ENCODE measurements at regions not wholly inside any gene's neighbourhood (a gene's known extent, or its start where the extent isn't known, plus 50 kb on each side); places are given as distances from the start of the nearest gene placed in this dataset.

DNA sequence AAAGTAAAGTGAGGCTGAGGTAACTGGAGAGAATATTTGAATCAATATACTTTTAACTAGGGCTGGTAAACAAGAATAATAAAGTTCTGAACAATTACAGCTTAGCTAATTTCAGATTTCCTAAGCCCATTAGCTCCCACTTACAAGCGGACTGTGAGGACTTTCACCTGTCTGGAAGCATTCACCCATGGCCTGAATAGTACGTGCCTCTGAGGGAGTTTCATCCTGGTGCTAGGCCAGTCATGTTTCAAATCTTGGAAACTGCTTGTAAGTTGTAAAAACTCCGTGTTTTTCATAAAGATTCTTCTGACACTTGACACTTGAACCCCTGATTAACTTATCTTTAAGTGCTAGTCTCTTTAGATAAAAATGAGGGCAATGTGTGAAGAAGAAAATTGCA is 975.2 kb upstream of the GHITM start:
- DNase-seq (ENCODE audit: low read depth) = no peak

DNA sequence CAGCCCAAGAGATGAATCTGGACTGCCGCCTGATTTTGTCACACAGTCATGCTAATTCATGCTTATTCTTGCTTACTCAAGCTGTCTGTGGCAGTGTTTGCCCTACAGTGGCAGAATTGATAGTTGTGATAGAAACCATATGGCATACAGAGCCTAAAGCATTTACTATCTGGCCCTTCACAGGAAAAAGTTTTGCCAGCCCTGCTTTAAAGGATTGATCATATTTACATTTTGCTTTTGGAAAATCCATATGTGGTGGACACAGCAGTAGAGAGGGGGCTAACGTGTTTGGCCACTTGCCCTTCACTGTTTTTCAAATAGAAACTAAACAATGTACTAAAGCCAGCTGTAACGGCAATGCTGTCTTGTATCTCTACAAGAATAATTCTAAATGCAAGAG is 974.0 kb upstream of the GHITM start:
- DNase-seq (ENCODE audit: low read depth) = no peak

DNA sequence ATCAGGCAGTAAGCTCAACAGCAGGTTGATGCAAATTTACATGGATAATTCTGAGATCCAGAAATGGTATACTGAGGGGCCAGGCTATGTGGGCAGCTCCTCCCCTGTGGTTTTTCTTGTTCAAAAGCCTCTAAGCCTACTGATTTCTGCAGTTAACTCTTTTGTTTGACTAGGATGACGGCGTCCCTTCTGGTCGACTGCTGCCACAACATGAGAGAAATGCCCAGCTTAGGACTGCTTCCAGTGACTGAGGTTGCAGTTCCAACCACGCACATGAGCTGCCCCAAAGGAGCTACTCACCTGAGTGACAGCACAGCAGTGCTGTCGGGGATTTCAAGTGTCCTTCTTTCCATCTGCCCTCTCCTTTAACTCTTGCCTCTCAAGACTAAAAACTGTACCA is 973.0 kb upstream of the GHITM start:
- DNase-seq (ENCODE audit: low read depth) = no peak

DNA sequence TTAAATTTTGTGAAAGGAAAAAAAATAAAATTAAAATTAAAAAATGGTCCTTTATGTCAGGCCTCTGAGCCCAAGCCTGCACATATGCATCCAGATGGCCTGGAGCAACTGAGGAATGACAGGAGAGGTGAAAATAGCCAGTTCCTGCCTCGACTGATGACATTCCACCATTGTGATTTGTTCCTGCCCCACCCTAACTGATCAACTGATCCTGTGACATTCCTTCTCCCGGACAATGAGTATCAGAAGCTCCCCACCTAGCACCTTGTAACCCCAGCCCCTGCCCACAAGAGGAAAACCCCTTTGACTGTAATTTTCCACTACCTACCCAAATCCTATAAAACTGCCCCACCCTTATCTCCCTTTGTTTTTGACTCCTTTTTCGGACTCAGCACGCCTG is 972.2 kb upstream of the GHITM start:
- DNase-seq (ENCODE audit: low read depth) = no peak

DNA sequence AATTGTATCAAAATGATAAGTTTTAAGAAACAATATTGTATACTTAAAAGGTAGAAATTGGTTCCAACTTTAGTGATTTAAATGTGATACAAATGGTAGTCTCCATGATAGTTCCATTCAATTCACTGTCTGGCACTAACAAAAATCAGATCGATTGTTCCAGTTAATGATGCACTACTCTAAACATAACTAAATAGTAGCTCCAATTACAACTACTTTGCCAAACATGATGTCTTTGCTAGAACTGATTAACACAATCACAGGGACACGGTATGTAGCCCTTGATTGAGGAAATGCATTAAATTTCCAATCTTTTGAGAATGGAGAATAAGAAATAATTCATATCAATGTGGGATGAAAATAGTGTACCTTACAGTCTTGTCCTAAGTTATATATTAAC is 962.4 kb upstream of the GHITM start:
- DNase-seq (ENCODE audit: low read depth) = no peak

DNA sequence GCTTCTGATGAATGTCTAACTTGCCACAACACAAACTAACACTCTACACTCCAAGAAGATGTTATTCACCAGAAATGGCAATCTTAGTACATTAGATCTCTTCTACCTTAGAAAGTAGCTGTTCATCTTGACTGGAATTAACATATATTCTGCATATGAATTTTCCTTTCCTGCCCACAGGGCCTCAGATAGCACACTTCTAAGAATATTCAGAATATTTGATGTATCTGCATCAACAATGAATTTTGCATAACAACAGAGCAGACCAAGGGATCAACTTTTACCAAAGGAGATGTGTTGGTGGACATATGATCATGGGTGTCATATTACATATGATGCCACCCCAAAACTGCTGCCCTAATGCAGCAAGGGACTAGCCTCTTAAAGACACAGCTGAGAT is 960.8 kb upstream of the GHITM start:
- no peak for DNase-seq (ENCODE audit: low read depth)

DNA sequence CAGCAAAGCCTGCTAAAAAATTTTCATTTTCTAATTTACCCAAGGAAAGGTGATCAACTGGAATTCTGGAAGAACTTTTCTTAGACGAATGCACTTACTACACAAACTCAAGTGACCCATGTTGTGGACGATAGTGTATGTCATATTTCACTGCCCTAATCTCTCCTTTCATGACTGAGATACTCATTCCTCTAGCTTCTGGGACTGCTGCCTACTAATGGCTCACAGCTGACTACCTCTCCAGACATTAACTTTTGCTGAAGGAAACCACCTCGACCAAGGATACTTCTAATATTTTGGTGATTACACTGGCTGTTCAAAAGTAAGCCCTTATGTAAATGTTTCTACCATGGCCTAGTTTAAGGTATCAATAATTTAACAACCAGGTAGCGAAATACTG is 959.9 kb upstream of the GHITM start:
- no peak for DNase-seq (ENCODE audit: low read depth)

DNA sequence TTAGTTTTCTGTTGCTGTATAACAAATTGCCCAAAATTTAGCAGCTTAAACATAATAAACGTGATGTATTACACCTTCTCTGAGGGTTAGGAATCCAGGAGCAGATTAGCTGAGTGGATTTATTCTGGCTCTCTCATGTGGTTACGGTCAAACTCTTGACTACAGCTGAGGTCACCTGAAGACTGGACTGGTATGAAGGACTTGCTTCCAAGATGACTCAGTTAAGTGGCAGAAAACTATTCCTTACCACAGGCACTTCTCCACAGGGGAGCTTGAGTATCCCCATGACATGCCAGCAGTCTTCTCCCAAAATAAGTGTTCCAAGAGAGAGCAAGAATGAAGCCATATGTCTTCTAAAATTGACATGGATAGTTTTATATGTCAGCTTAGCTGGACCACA is 957.2 kb upstream of the GHITM start:
- DNase-seq (ENCODE audit: low read depth) = no peak

DNA sequence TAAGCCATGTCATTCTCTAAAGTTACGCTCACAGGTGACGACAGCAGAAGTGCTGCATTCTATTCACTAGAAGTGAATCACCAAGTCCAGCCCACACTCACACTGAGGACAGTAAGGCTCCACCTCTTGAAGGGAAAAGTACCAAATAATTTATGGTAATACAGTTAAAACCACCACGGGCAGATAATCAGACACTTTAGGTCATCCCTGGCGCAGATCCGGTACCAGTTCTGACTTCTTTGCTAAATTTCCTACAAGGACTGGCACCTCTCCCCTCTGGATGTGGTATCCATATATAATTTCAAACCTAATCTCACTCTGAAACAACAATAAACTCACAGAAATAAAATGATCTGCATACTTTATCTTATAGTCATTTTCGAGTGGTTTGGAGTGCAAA is 954.7 kb upstream of the GHITM start:
- DNase-seq (ENCODE audit: low read depth) = no peak

DNA sequence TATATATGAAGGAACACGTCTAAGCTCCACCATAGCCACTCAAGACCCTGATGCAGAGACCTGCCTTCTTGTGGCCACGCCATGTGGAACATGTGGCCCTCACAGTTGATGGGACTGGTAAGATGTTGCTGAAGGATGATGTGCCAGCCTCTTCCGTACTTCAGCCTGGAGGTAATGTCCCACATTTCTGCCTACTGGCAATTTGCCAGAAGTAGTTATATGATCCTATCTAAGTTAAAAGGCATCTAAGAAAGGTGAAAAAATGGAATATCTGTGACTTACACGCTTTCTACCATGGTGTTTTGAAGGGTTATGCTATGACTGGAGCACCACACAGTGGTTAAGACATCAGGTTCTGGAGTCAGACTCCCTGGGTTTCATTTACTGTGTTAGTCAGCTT is 948.7 kb upstream of the GHITM start:
- no peak for DNase-seq (ENCODE audit: low read depth)

DNA sequence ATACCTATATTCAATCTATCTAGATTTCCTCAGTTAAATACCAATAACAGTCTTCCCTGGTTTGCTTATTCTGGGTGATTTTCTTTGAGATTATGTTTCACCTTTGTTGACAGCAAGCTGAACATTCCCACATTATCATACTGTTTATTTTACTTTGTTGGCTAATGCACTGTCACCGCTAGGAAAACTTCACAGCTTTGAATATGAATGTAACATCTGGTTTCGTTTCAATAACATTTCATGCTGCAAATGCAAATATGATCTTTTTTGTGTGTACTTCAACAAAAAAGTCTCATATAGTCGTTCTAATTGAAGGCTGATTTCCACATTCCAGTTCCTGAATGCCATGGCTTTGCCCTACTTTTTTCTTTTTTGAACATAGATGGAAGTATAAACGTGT is 946.3 kb upstream of the GHITM start:
- no peak for DNase-seq (ENCODE audit: low read depth)

DNA sequence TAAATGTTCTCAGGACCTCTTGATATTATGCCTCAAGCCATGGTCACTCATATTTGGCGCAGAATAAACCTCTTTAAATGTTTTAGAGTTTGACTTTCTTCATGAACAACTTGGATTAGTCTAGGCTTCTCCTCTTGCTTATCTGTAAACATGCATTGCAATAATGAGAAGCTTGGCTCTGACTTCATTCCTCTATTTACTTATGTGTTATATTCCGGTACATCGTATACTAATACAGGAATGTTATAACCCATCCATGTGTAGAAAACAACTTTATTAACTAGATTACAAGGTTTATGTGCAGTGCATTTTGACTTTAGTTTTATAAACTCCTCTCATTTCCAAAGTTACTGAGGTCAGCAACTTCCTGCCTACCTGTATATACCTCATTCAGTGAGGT is 944.3 kb upstream of the GHITM start:
- DNase-seq (ENCODE audit: low read depth) = no peak

DNA sequence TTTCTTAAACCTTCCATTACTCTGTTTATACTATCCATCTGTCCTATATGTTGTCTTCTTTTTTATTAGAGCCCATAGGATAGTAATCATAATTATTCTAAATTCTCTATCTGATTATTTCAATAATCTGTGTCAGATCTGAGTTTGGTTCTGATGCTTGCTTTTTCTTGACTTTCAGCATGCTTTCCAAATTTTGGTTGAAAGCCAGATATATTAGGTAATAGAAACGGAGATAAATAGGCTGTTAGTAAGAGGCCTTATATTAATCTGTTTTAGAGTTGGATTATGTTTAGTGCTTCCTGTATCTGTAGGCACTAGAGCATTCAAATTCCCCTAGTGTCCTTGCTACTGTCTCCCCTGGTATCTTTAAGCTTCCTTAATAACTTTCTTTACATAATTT is 939.9 kb upstream of the GHITM start:
- no peak for DNase-seq (ENCODE audit: low read depth)

DNA sequence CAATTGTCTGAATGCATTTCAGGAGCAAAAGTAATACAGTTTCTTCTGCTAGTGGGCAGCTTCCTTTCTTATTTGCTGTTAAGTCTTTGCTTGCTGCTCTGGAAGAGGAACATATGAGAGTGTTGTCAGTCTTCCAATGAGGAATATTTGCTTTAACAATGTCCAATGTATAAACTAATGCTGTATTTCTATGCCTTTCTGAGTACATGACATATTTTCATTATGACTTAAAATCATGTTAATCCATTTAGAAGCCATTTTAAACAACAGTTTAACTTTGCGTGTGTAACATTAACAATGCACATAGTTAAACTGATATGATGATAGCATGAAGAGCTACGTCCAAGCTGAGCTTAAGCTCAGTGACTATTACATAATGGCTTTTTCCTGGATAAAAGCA is 933.4 kb upstream of the GHITM start:
- no peak for DNase-seq (ENCODE audit: low read depth)

DNA sequence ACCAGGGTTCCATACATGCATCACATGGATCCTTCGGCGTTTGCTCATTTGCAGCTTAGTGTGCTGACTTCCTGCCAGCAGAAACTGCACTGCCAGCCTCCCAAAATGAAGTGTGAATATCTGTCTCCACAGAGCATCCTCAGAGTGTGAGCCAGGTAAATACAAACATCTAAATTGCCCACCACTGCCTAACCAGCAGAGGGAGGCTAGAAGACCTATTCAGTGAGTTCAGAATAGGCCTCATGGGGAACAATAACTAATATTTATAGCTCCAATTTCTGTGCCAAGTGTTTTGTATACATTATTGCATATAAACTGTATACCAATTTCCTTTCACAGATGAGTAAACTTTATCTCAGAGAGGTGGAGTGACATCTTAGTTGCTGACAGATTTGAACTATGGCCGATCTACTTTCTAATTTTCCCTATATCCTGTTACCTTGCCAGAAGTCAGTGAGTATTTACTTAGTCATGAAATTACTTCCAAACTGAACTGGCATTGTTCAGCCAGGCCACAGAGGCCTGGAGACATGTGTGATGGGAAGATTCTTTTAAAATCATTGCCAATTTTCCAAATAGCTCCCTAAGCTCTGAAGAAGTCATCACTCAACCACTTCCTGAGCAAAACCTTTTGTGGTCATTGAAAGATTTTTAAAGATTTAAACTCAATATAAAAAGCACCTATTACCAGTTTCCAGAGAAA is 926.5 kb upstream of the GHITM start:
- DNase-seq (ENCODE audit: low read depth) = no peak

DNA sequence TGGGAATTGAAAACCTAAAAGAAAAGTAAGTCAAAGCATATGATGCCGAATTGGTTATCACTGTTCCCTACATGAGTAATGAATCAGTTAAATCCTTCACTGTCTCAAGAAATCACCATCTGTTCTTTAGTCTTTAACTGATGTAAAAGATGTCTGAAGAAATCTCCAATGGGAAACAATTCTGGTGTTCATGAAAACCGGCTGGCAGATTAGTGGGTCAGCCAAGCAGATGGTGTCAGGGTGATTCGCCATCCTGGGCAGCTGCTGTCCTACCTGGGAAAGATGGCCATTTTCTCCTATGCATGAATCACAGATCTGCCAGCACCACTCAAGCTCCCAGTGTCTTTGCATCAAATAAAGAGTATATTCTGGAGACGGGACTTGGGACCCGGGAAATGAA is 925.2 kb upstream of the GHITM start:
- DNase-seq (ENCODE audit: low read depth) = no peak

DNA sequence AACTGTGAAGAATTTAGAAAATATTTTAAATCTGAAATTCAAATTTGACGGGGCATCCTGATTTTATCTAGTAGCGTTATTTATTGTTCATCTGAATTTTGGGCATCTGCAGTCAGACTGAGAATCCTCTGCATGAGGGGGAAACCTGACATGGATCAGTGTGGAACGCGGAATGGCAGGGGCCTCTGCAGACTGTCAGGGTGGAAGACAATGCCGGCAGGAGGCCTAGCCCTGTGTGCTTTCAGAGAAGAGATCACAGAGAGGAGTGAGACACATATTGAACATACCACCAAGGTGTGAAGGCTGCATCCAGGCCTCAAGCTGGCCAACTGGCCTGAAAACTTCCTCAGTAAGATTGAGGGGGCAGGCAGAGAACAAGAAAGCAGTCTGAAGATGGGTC is 921.1 kb upstream of the GHITM start:
- DNase-seq (ENCODE audit: low read depth) = no peak

DNA sequence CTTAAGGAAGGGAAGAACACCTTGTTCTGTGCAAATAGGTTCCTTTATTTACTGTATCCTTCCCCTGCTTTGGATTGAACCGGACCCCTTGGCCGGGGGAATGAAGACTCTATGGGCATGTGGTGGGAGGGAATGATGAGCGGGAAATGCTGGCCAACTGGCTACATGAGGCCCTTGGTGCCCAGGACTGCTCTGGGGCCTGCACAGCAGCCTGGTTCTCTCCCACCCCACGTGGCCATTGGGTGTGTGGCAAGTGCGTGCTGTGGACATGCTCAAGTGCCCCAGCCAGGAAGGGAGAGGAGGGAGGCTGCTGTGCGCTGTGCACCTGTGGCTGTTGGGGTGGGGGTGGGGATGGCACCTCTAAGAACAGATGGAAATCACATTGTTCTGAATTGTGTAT is 917.0 kb upstream of the GHITM start:
- no peak for DNase-seq (ENCODE audit: low read depth)

DNA sequence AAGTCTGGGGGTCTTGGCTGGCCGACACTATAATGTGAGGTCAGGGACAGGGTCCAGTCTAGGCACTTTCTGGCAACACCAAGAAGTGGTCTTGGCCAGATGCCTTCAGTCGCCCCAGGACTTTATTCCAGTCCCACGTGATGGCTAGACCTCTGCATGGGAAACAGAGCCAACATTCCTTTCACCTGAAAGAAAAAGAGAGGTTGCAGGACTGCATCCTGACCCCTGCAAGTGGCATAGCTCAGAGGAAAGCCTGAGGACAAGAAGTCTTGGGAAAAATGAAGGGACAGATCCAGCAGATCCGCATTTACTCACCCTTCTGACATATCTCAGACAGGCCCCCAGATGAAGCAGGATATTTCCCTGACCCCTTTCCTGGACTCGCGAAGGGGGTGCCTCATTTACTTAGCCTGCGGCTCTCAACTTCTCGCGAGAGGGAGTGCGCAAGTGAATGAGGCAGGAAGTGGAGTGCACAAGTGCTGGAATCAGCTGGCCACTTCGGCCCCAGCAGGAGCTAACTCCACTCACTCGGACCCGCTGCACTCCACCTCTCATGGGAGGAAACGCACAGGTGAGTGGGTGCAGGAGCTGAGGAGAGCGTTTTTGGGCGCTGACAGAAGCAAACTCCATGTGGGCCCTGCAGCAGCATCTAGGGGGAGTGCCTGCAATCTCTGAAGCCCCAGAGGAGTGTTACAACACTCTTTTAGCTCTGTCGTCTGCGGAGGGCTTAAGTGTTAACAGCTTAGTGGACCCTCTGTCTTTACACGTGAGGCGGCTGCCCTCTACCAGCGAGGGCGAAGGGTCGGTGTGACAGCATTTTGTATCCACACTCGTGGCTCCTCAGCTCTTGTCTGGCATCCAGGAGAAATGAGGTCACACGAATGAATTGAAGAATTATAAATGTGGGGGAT is 916.2 kb upstream of the GHITM start:
- DNase-seq (ENCODE audit: low read depth) = no peak

DNA sequence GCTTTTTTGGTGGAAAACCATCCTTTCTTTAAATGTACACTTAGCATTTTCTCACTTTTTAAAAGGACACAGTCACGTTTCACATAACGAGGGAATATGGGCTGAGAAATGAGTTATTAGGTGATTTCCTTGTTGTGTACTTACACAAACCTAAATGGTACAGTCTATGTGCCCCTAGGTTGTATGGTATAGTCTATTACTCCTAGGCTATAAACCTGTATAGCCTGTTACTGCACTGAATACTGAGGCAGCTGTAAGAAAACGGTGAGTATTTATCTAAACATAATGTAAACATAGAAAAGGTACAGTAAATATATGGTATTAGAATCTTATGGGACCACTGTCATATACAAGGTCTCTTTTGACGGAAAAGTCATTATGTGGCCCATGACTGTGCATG is 913.5 kb upstream of the GHITM start:
- DNase-seq (ENCODE audit: low read depth) = no peak

DNA sequence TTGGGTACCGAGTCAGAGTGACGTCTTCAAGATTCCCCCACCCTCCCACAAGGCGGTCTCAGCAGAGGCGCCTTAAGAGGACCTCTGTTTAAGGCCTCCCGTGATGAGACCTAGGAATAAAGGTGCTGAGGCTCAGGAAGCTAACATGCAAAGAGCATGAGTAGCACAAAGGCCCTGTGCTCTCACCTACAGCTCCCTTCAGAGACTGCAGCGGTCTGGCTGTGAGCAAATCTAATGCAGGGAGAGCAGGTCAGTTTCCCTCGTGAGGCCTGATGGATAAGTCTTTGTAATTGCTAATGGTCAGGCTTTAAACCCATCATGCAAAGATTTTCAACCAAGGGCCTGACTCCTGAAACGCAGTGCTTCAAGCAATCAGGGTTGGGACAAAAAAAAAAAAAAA is 909.3 kb upstream of the GHITM start:
- no peak for DNase-seq (ENCODE audit: low read depth)

DNA sequence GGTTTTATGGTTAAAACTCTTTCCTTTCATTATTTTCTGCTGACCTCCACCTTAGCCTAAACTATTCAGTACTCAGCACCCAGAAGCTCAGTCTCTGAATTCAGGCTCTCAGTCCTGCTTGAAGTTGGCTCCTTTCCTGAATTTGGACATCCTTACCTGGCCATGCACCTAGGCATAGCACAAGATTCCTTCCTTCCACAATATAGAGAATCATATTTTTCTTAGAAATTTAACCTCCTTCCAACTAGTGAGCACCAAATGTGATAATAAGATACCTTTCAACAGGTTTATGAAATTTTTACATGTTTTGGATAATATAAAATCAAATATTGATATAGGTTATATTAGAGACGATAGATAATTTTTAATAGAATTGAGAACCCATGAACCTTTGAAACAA is 905.6 kb upstream of the GHITM start:
- DNase-seq (ENCODE audit: low read depth) = no peak

DNA sequence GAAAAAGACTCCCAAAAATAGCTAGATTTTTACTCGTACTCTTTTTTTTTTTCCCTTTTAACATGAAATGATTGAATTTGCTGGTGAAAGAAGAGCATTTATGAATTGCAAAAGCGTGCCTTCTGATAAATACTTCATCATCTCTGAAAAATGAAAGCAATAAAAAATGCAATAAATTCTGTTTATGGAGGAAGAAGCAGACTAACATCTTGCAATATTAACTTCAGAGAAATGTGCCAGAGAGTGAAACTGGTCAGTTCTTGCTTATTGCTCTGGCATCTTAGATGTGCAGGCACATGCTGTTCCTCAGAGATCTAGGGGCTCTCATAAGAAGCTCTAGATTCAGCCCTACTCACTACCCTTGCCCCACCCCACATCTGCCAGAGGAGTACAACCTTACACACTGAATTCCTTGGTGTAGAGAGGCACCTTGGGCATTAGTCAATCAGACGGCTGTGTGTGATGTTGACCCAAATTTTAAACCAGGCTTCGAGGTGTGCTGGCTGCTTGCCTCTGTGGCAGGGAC is 891.1 kb upstream of the GHITM start:
- DNase-seq (ENCODE audit: low read depth) = no peak
